ENCODE measurements at regions not wholly inside any gene's neighbourhood (a gene's known extent, or its start where the extent isn't known, plus 50 kb on each side); places are given as distances from the start of the nearest gene placed in this dataset.

- WGBS, 2 donors (ENCODE audit: low coverage in 1 of 2), result no CpG with 5 or more reads among the region's 2 CpGs
- no peaks in the 10 kb centered on the region for H3K27me3 ChIP-seq
- no peak for ATAC-seq
- no peak overlapping the region for H3K4me3 ChIP-seq
- H3K9me3 ChIP-seq, result no peaks in the 10 kb centered on the region
- H3K4me1 ChIP-seq, result no peaks in the 10 kb centered on the region
- no peak overlapping the region for H3K27ac ChIP-seq
- TF ChIP-seq POLR2A (IDR thresholded peaks at IDR 0.05), result no peak
- no peak for TF ChIP-seq EP300 (IDR thresholded peaks at IDR 0.05)
- no peak for TF ChIP-seq CTCF (IDR thresholded peaks at IDR 0.05)
- no peak for TF ChIP-seq POLR2AphosphoS5 (IDR thresholded peaks at IDR 0.05)
- no peaks in the 10 kb centered on the region for H3K36me3 ChIP-seq
Observed at GRCh38 chr3:89877230-89877629, 769.8 kb downstream of the EPHA3 start.

GRCh38 chr3:89889386-89889785 is 782.0 kb downstream of the EPHA3 start:
- Histone ChIP-seq H3K27ac (no peak overlapping the region), H3K4me3 (no peak overlapping the region), H3K27me3 (no peaks in the 10 kb centered on the region), H3K4me1 (no peaks in the 10 kb centered on the region), H3K36me3 (no peaks in the 10 kb centered on the region), H3K9me3 (peaks cover 0 to 10% (median 0%) of the 10 kb centered on the region in 3 donors)
- TF ChIP-seq EP300 (IDR thresholded peaks at IDR 0.05) (no peak), POLR2A (IDR thresholded peaks at IDR 0.05) (no peak), CTCF (IDR thresholded peaks at IDR 0.05) (no peak), POLR2AphosphoS5 (IDR thresholded peaks at IDR 0.05) (no peak)
- ATAC-seq, result no peak

- no peak overlapping the region for H3K4me3 ChIP-seq
- no peak for TF ChIP-seq POLR2AphosphoS5 (IDR thresholded peaks at IDR 0.05)
- H3K27me3 ChIP-seq, result no peaks in the 10 kb centered on the region
- no peak for ATAC-seq
- H3K36me3 ChIP-seq, result no peaks in the 10 kb centered on the region
- peaks cover 0 to 12% (median 0%) of the 10 kb centered on the region in 3 donors for H3K9me3 ChIP-seq
- no peaks in the 10 kb centered on the region for H3K4me1 ChIP-seq
- no peak overlapping the region for H3K27ac ChIP-seq
Observed at GRCh38 chr3:89908711-89909213, 801.3 kb downstream of the EPHA3 start.

GRCh38 chr3:89912031-89912430 is 804.6 kb downstream of the EPHA3 start:
- no peak for ATAC-seq
- 94 to 98% methylated on average over 5 to 6 of the region's 6 CpGs for WGBS, 2 donors (ENCODE audit: low coverage in 1 of 2)

GRCh38 chr3:89923921-89924610 is 816.6 kb downstream of the EPHA3 start:
- no peaks in the 10 kb centered on the region for H3K4me1 ChIP-seq
- no peak for ATAC-seq
- no peak overlapping the region for H3K4me3 ChIP-seq
- TF ChIP-seq POLR2A (IDR thresholded peaks at IDR 0.05) (no peak), POLR2AphosphoS5 (IDR thresholded peaks at IDR 0.05) (no peak), CTCF (IDR thresholded peaks at IDR 0.05) (no peak), EP300 (IDR thresholded peaks at IDR 0.05) (no peak)
- no peaks in the 10 kb centered on the region for H3K27me3 ChIP-seq
- no peaks in the 10 kb centered on the region for H3K36me3 ChIP-seq
- no peaks in the 10 kb centered on the region for H3K9me3 ChIP-seq
- 33 to 45% methylated on average over 2 of the region's 2 CpGs for WGBS, 2 donors (ENCODE audit: low coverage in 1 of 2)
- H3K27ac ChIP-seq, result no peak overlapping the region

More at GRCh38 chr3:89912031-89912430, 804.6 kb downstream of the EPHA3 start:
- no peaks in the 10 kb centered on the region for H3K9me3 ChIP-seq
- H3K27me3 ChIP-seq, result no peaks in the 10 kb centered on the region
- no peaks in the 10 kb centered on the region for H3K36me3 ChIP-seq
- H3K4me3 ChIP-seq, result no peak overlapping the region
- H3K4me1 ChIP-seq, result no peaks in the 10 kb centered on the region
- H3K27ac ChIP-seq, result no peak overlapping the region
- no peak for TF ChIP-seq CTCF (IDR thresholded peaks at IDR 0.05)
- TF ChIP-seq EP300 (IDR thresholded peaks at IDR 0.05), result no peak
- no peak for TF ChIP-seq POLR2A (IDR thresholded peaks at IDR 0.05)
- no peak for TF ChIP-seq POLR2AphosphoS5 (IDR thresholded peaks at IDR 0.05)

Data from gastroesophageal sphincter (tissue), 4 donors.